Bronchial epithelial cell (primary cell): ENCODE measurements at regions not wholly inside any gene's neighbourhood (a gene's known extent, or its start where the extent isn't known, plus 50 kb on each side); places are given as distances from the start of the nearest gene placed in this dataset.

Experiments used
- DNase-seq: peaks from one replicate; pipeline ENCODE4 v3.0.0-alpha.2; 2010; ENCODE audit warnings: low read depth
- FAIRE-seq: peaks from 2 replicates; lab custom pipeline; 2011; peaks lifted over from hg19 to GRCh38; lab: Jason Lieb, UNC
- H3K27me3 ChIP-seq: 2 replicates; pipeline ENCODE4 v1.5.1; 2011; ENCODE audit warnings: low read length; ENCODE audit not compliant: control insufficient read depth, insufficient read depth
- H3K36me3 ChIP-seq: 2 replicates; pipeline ENCODE4 v1.5.1; 2011; ENCODE audit warnings: low read length; ENCODE audit not compliant: control insufficient read depth, insufficient read depth
- H3K4me3 ChIP-seq: 2 replicates; pipeline ENCODE4 v1.5.1; 2011; ENCODE audit warnings: mild to moderate bottlenecking, low read depth, low read length, control low read depth
- TF ChIP-seq, protein P1 (sequence below): IDR thresholded peaks from 2 replicates; pipeline ENCODE4 v1.5.1; 2011; ENCODE audit warnings: mild to moderate bottlenecking, moderate library complexity, low read length, control low read depth, inconsistent platforms; ENCODE audit not compliant: insufficient read depth, severe bottlenecking

DNA sequence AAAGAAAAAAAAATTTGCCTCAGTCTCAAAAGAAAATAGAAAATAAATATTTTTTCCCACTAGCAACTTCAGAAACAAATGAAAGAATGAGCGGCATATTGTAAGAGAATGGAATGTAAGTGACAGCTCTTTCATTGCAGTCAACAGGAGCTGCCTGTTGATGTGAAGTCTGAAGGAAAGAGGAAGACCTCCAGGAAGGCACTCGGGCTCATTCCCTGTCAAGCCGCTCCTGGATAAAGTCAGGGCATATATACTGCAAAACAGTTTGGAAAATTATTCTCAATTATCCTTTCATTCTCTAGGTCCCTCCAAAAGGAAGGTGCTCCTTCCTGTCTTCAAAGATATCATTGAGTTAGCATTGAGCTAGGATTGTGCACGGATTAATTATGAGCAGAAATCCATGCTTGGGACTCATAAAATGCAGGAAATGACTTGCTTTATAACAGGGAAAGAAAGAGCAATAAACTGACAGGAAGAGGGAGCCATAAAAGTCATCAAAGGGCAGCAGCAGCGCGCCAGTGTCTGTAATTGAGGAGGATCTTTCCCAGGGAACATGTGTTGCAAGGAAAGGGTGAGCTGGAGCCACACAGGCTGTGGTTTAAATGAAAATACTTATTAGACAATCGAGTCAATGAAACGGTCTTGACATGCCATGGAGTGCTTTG lies 218.2 kb downstream of the C6orf118 start:
- FAIRE-seq (no peak), DNase-seq (no peak)
- H3K4me3 ChIP-seq = no peak overlapping the region
- no peaks in the 10 kb centered on the region for H3K36me3 ChIP-seq
- TF ChIP-seq, protein P1, sequence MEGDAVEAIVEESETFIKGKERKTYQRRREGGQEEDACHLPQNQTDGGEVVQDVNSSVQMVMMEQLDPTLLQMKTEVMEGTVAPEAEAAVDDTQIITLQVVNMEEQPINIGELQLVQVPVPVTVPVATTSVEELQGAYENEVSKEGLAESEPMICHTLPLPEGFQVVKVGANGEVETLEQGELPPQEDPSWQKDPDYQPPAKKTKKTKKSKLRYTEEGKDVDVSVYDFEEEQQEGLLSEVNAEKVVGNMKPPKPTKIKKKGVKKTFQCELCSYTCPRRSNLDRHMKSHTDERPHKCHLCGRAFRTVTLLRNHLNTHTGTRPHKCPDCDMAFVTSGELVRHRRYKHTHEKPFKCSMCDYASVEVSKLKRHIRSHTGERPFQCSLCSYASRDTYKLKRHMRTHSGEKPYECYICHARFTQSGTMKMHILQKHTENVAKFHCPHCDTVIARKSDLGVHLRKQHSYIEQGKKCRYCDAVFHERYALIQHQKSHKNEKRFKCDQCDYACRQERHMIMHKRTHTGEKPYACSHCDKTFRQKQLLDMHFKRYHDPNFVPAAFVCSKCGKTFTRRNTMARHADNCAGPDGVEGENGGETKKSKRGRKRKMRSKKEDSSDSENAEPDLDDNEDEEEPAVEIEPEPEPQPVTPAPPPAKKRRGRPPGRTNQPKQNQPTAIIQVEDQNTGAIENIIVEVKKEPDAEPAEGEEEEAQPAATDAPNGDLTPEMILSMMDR = no peak
- no peaks in the 10 kb centered on the region for H3K27me3 ChIP-seq

DNA sequence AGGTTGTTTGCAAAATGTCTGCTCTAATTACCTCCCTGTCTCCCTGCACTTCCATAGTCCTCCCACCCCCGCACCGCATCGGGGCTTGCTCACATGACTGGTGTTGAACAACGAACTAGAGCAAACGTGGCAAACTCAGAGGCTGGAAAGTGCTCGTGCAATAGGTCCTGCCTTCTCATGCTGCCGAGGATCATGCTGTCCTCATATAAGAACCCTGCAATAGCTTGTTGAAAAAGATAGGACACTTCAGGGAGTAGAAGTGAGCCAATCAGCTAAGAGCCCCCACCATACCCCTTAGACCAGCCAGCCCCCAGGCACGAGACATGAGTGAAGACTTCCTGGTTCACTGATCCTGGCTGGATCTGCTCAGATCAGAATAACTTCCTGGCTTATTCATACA lies 219.2 kb downstream of the C6orf118 start:
- DNase-seq = no peak
- TF ChIP-seq, protein P1 = no peak
- no peaks in the 10 kb centered on the region for H3K36me3 ChIP-seq
- no peak for FAIRE-seq
- H3K4me3 ChIP-seq = no peak overlapping the region
- H3K27me3 ChIP-seq = no peaks in the 10 kb centered on the region

DNA sequence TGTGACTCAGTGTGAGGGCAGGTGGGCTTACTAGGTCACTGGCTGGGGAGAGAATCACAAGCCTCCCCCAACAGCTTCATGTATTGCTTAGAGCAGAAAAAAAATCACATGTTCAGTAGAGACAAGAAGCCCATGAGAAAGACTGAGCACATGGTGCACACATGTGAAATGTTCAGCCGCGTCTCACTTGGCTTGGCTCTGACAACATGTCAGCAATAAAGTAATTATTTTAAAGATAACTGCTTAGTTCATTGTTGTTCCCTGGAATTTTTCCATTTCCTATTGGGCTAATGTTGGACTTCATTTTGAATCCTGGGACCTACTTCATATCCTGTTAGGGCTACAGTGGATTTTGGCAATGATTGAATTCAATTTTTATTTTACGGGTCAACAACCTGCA lies 222.6 kb downstream of the C6orf118 start:
- no peak for FAIRE-seq
- no peak for DNase-seq
- TF ChIP-seq, protein P1 = no peak

DNA sequence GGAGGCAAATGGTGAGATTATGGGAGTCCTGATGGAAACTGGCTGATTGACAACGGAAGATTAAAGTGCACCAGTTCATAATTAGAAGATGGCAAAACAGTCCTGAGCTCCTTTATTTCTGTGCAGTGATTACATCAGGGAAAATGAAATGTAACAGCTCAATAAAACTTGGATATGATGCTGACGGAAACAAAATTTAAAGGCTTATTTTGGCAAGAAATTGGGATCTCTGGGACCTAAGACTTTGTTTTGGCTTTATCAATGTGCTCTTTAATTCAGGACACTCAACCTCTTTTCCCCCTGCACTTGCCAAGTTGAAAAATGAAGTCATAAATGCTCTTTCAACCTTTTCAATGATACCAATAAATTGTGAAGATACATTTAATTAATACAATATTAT lies 226.8 kb downstream of the C6orf118 start:
- DNase-seq = no peak
- H3K4me3 ChIP-seq = no peak overlapping the region
- H3K36me3 ChIP-seq = no peaks in the 10 kb centered on the region
- FAIRE-seq = no peak
- H3K27me3 ChIP-seq = no peaks in the 10 kb centered on the region
- TF ChIP-seq, protein P1 = no peak

More for the DNA sequence above, 222.6 kb downstream of the C6orf118 start:
- Histone ChIP-seq H3K36me3 (no peaks in the 10 kb centered on the region), H3K27me3 (no peaks in the 10 kb centered on the region), H3K4me3 (no peak overlapping the region)

DNA sequence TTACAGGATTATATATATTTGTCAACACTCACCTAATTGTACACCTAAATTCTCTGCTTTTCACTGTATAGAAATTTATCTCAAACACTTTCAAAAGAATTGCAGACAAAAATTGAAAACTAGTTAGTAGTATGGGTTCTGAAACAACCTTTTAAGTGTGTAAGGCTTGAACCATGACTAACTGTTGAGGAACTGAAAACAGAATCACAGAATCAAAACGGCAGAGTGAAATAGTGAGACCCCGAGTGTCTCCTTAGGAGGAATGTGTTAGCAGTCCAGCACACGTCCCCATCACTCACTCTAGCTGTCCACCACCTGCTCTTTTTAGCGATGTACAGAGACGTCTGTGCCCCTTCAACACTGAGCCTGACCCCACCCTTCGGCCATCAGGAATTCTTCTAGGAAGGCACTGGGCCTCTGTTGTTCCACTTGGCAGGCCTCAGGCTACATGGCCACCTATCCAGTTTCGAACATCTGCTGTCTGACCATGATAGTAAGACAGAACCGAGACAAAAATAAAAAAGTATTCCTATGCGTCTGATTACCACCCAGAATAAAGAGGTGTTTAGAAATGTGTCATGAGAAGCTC lies 227.4 kb downstream of the C6orf118 start:
- Histone ChIP-seq H3K4me3 (no peak overlapping the region), H3K36me3 (no peaks in the 10 kb centered on the region), H3K27me3 (no peaks in the 10 kb centered on the region)
- DNase-seq (no peak), FAIRE-seq (no peak)
- TF ChIP-seq, protein P1 = no peak
